ENCODE measurements at regions not wholly inside any gene's neighbourhood (a gene's known extent, or its start where the extent isn't known, plus 50 kb on each side); places are given as distances from the start of the nearest gene placed in this dataset.

DNA sequence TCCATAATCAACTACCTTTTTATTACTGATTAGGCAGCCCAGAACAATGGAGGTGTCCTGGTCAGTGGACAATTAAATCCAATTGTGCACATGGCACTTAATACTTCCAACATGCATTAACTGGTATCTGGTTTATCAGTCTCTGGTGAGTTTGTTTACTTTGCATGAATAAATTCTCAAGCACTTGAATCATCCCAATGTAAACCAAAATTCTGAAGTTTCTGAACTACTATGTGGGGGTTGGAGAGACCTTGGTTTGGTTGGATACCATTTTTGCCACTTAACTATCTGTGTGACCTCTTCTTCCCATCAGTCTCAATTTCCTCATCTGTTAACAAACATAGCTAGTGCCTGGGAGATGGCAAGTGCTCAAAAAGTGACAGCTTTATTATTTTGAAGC is 70.5 kb upstream of the MAP4 start:
- H3K27ac ChIP-seq (ENCODE audit: control insufficient read depth, insufficient read depth, low read length), result peak overlapping the region; percentile 98
- peaks cover 20% of the 10 kb centered on the region for H4K20me1 ChIP-seq (ENCODE audit: control insufficient read depth, extremely low read depth, insufficient read depth, low read length)
- no peaks in the 10 kb centered on the region for H3K27me3 ChIP-seq (ENCODE audit: control insufficient read depth, extremely low read depth, insufficient read depth, low read length)
- peaks cover 0 to 14% of the 10 kb centered on the region in 2 experiments for H3K36me3 ChIP-seq (ENCODE audit: control insufficient read depth in 2 of 2, extremely low read depth in 1 of 2, insufficient read depth in 2 of 2, low read length in 2 of 2)
- dilution Hi-C loops (cut with MboI; ENCODE audit: extremely low pct_ligation_motif_present, low sequenced_read_pairs), result no loop called here
- peaks cover 29% of the 10 kb centered on the region for H3K4me1 ChIP-seq (ENCODE audit: control insufficient read depth, extremely low read depth, insufficient read depth, low read length)
- DNase-seq (ENCODE audit: low read depth, low spot score) (no peak), FAIRE-seq (no peak)
- no peak for TF ChIP-seq EZH2 (IDR thresholded peaks at IDR 0.05; ENCODE audit: low read length)
- TF ChIP-seq, protein P1, sequence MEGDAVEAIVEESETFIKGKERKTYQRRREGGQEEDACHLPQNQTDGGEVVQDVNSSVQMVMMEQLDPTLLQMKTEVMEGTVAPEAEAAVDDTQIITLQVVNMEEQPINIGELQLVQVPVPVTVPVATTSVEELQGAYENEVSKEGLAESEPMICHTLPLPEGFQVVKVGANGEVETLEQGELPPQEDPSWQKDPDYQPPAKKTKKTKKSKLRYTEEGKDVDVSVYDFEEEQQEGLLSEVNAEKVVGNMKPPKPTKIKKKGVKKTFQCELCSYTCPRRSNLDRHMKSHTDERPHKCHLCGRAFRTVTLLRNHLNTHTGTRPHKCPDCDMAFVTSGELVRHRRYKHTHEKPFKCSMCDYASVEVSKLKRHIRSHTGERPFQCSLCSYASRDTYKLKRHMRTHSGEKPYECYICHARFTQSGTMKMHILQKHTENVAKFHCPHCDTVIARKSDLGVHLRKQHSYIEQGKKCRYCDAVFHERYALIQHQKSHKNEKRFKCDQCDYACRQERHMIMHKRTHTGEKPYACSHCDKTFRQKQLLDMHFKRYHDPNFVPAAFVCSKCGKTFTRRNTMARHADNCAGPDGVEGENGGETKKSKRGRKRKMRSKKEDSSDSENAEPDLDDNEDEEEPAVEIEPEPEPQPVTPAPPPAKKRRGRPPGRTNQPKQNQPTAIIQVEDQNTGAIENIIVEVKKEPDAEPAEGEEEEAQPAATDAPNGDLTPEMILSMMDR (optimal IDR thresholded peaks at IDR 0.05 in 1 of 3, IDR thresholded peaks at IDR 0.05 in 1 of 3, conservative IDR thresholded peaks at IDR 0.05 in 1 of 3; ENCODE audit: extremely low read depth in 1 of 3, insufficient read depth in 2 of 3, low read length in 3 of 3), result no peak
- no peak overlapping the region for H2AFZ ChIP-seq (ENCODE audit: control insufficient read depth, low read length)
- peak overlapping the region; percentile 97 for H3K9ac ChIP-seq (ENCODE audit: control insufficient read depth, extremely low read depth, insufficient read depth, low read length)
- H3K9me1 ChIP-seq (ENCODE audit: control insufficient read depth, extremely low read depth, insufficient read depth, low read length), result peaks cover 3% of the 10 kb centered on the region
- peak overlapping the region; percentile 85 to 99 (median 93) for H3K4me3 ChIP-seq (ENCODE audit: control insufficient read depth in 2 of 3, extremely low read depth in 1 of 3, insufficient read depth in 2 of 3, low read depth in 1 of 3, low read length in 3 of 3)
- H3K79me2 ChIP-seq (ENCODE audit: control insufficient read depth, insufficient read depth, low read length), result peaks cover 68% of the 10 kb centered on the region
- peak overlapping the region; percentile 81 for H3K4me2 ChIP-seq (ENCODE audit: control insufficient read depth, extremely low read depth, insufficient read depth, low read depth, low read length)
- H3K9me3 ChIP-seq (ENCODE audit: control insufficient read depth, low read depth, low read length), result no peaks in the 10 kb centered on the region

DNA sequence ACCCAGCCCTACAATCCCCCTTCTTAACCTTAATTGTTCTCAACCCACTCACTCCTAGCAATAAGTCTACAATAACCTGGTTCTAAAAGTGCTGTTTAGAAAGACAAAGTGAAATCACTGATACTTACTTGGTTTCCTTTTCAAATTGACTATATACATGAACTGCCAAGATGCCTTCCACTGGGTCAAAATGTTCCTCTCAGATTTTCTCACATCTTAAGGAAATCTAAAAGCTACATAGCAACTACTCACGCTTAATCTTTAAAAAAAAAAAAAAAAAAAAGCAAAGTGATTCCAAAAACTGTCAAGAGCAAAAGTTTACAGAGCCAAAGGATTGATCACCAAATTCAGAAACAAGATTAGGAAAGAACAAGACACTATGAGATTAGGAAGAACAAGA is 68.7 kb upstream of the MAP4 start:
- H3K4me1 ChIP-seq (ENCODE audit: control insufficient read depth, extremely low read depth, insufficient read depth, low read length), result peaks cover 25% of the 10 kb centered on the region
- no peak overlapping the region for H3K27ac ChIP-seq (ENCODE audit: control insufficient read depth, insufficient read depth, low read length)
- FAIRE-seq (no peak), DNase-seq (ENCODE audit: low read depth, low spot score) (no peak)
- H3K79me2 ChIP-seq (ENCODE audit: control insufficient read depth, insufficient read depth, low read length), result peaks cover 86% of the 10 kb centered on the region
- no peaks in the 10 kb centered on the region for H3K9me3 ChIP-seq (ENCODE audit: control insufficient read depth, low read depth, low read length)
- no peak overlapping the region for H2AFZ ChIP-seq (ENCODE audit: control insufficient read depth, low read length)
- H3K4me2 ChIP-seq (ENCODE audit: control insufficient read depth, extremely low read depth, insufficient read depth, low read depth, low read length), result no peak overlapping the region
- peaks cover 20% of the 10 kb centered on the region for H4K20me1 ChIP-seq (ENCODE audit: control insufficient read depth, extremely low read depth, insufficient read depth, low read length)
- H3K36me3 ChIP-seq (ENCODE audit: control insufficient read depth in 2 of 2, extremely low read depth in 1 of 2, insufficient read depth in 2 of 2, low read length in 2 of 2), result peaks cover 2 to 14% of the 10 kb centered on the region in 2 experiments
- no peaks in the 10 kb centered on the region for H3K27me3 ChIP-seq (ENCODE audit: control insufficient read depth, extremely low read depth, insufficient read depth, low read length)
- H3K9me1 ChIP-seq (ENCODE audit: control insufficient read depth, extremely low read depth, insufficient read depth, low read length), result peaks cover 3% of the 10 kb centered on the region
- dilution Hi-C loops (cut with MboI; ENCODE audit: extremely low pct_ligation_motif_present, low sequenced_read_pairs), result no loop called here
- no peak overlapping the region for H3K4me3 ChIP-seq (ENCODE audit: control insufficient read depth in 2 of 3, extremely low read depth in 1 of 3, insufficient read depth in 2 of 3, low read depth in 1 of 3, low read length in 3 of 3)
- no peak overlapping the region for H3K9ac ChIP-seq (ENCODE audit: control insufficient read depth, extremely low read depth, insufficient read depth, low read length)
- no peak for TF ChIP-seq EZH2 (IDR thresholded peaks at IDR 0.05; ENCODE audit: low read length)
- TF ChIP-seq, protein P1 (optimal IDR thresholded peaks at IDR 0.05 in 1 of 3, IDR thresholded peaks at IDR 0.05 in 1 of 3, conservative IDR thresholded peaks at IDR 0.05 in 1 of 3; ENCODE audit: extremely low read depth in 1 of 3, insufficient read depth in 2 of 3, low read length in 3 of 3), result no peak
